ENCODE measurements at regions not wholly inside any gene's neighbourhood (a gene's known extent, or its start where the extent isn't known, plus 50 kb on each side); places are given as distances from the start of the nearest gene placed in this dataset.

DNA sequence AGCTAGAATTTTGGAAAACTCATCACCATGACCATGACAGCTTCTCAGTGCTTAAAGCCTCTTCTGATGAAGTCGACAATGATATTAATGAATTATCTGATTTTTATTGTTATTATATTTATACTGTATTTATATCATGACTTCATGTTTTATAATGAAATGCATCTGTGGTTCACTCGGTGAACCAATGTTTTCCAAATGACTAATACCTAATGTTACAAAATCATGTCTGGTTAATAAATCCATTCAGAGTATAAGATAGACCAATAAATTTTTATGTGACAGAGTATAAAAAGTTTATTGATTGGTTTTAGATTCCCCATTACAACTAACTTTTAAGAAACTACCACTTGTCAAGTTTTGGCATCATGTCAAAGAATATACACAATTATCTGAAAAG is 416.5 kb downstream of the MLLT3 start:
- intact Hi-C loops (cut with micrococcal nuclease): no loop called here
- H3K4me3 Mint-ChIP-seq: no peak overlapping the region

DNA sequence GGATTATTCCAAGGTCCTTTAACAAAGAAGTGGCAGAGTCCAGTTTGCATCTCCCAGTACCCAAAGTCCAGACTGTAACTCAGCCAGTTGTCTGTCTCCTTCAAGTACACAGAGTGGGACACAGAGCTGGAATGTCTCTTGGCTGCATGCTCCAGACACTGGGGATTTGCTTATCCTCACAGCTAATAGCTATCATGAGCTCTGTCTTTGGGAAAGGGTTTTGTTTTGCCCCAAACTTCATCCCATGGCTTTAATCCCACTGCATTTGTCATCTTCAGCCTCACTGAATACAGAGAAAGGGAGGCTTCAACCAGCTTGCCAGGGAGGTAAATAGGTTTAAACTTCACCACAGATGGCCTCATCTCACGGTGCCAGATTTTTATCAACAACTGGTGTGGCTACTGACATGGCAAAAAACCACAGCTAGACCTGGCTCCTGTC is 412.2 kb upstream of the SLC24A2 start:
- no peaks in the 10 kb centered on the region for H3K27me3 Mint-ChIP-seq
- H3K4me3 Mint-ChIP-seq: no peak overlapping the region
- intact Hi-C loops (cut with micrococcal nuclease): no loop called here
- peaks cover 10% of the 10 kb centered on the region for H3K9me3 Mint-ChIP-seq
- peaks cover 31% of the 10 kb centered on the region for H3K4me1 Mint-ChIP-seq
- H3K27ac Mint-ChIP-seq: no peak overlapping the region
- peaks cover 16% of the 10 kb centered on the region for H3K36me3 Mint-ChIP-seq (ENCODE audit: low read depth)
- DNase-seq: peak; percentile 43

More for the DNA sequence above, 416.5 kb downstream of the MLLT3 start:
- no peak overlapping the region for H3K27ac Mint-ChIP-seq
- H3K27me3 Mint-ChIP-seq: no peaks in the 10 kb centered on the region
- H3K36me3 Mint-ChIP-seq (ENCODE audit: low read depth): peaks cover 11% of the 10 kb centered on the region
- H3K9me3 Mint-ChIP-seq: peaks cover 7% of the 10 kb centered on the region
- DNase-seq: peak; percentile 2
- H3K4me1 Mint-ChIP-seq: peaks cover 49% of the 10 kb centered on the region

DNA sequence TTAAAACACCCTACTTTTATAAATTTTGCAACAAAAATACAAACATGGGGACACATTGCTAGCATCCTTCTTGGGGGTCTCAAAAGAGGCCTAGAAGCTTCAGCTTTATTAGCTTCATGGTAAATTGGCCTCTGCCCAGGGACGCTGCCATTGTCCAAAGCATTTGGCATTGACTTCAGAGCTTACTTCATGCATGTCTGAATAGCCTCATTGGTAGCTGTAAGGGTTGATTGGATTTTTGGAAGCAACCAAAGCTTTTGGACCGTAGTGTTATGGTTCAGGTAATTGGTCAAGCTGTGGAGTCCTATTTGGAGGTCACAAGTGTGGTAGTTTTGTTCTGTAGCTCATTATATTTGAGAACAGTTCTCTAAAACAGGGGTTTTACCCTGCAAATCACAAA is 411.7 kb upstream of the SLC24A2 start:
- Mint-ChIP-seq H3K9me3 (peaks cover 10% of the 10 kb centered on the region), H3K27me3 (no peaks in the 10 kb centered on the region), H3K4me3 (no peak overlapping the region), H3K27ac (no peak overlapping the region), H3K4me1 (peaks cover 31% of the 10 kb centered on the region), H3K36me3 (ENCODE audit: low read depth) (peaks cover 16% of the 10 kb centered on the region)
- DNase-seq: peak; percentile 34
- intact Hi-C loops (cut with micrococcal nuclease): no loop called here

DNA sequence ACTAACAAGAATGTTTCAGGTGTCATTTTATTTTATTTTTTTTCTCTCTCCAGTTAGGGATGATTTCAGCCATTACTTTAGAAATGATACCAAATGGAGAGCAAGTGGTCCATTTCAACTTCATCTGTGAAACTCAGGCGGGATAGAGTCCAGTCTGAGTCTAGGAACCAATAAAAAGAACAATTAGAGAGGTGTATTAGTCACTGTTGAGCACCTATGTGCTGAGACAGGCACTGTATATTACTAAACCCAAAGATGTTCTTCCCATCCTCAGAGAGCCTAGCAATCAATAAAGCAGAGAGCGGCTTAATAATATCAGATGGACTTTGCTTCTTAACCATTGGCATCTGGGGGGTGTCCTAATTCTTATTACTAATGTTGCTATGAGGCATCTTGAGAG is 410.3 kb upstream of the SLC24A2 start:
- H3K27ac Mint-ChIP-seq: no peak overlapping the region
- peak; percentile 27 for DNase-seq
- intact Hi-C loops (cut with micrococcal nuclease): no loop called here
- peaks cover 15% of the 10 kb centered on the region for H3K9me3 Mint-ChIP-seq
- peaks cover 31% of the 10 kb centered on the region for H3K4me1 Mint-ChIP-seq
- no peak overlapping the region for H3K4me3 Mint-ChIP-seq
- H3K36me3 Mint-ChIP-seq (ENCODE audit: low read depth): peaks cover 16% of the 10 kb centered on the region
- H3K27me3 Mint-ChIP-seq: no peaks in the 10 kb centered on the region

DNA sequence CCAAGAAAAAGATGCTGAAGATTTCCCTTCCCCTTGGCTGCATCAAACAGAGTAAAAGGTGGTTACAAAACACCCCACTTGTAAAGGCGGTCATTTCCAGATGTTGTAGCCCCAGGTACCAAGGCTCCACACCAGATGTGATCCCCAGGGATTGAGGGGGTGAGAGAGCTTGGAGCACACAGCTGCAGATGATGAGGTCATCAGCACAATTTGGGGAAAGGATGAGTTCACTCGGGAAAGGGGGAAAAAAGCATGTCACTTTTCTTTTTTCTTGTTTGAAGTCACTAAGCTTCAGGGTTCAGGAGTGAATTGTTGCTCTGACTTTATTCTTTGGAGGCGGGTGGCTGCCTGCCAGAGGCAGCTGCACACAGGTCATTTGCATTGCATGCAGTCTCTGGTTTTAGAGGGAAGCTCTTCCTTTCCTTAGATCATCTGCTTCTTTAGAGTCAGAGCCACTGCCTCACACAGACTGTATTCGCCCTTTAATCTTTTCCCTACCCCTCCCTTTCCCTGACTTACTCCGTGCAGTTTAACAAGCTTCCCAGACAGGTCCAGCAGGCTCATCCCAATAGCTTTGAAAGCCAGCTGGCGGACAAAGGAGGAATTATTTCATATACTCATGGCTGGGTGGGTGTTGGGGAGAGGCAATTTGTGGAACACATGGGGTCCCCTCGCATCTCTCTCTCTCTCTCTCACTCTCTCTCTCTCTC is 409.3 kb upstream of the SLC24A2 start:
- peak; percentile 61 for DNase-seq
- Mint-ChIP-seq H3K4me1 (peaks cover 31% of the 10 kb centered on the region), H3K27me3 (no peaks in the 10 kb centered on the region), H3K9me3 (peaks cover 20% of the 10 kb centered on the region), H3K36me3 (ENCODE audit: low read depth) (peaks cover 16% of the 10 kb centered on the region), H3K27ac (no peak overlapping the region), H3K4me3 (no peak overlapping the region)
- intact Hi-C loops (cut with micrococcal nuclease): no loop called here

DNA sequence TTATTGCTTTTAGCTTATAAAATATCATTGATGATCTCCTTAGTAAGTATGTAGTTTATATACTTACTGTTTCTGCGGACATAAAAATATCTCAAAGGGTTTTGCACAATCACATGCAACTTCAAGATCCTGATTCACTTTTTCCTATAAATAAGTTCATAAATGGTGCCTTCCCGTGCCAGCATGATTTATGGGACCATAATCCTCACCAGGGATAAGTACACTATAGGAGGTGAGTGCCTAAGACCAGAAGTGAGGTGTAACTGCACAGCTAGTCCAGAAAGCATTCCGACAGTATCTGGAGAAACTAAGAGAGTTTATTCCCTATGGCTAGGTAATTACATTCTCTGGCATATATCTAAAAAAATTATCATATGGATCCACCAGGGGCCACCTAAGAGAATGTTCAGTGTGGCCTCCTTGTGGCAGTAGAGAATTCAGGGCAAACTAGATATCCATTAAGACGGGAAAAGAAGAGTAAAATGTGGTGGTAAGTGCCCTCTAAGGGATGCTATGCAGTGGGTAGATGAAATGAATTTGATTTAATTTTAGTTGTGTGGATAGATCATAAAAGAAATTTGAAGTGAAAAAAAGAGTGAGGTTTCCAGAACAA is 402.5 kb upstream of the SLC24A2 start:
- H3K9me3 Mint-ChIP-seq: peaks cover 24% of the 10 kb centered on the region
- intact Hi-C loops (cut with micrococcal nuclease): no loop called here
- no peaks in the 10 kb centered on the region for H3K27me3 Mint-ChIP-seq
- H3K27ac Mint-ChIP-seq: no peak overlapping the region
- no peak overlapping the region for H3K4me3 Mint-ChIP-seq
- H3K4me1 Mint-ChIP-seq: no peaks in the 10 kb centered on the region
- peak; percentile 17 for DNase-seq
- H3K36me3 Mint-ChIP-seq (ENCODE audit: low read depth): peaks cover 2% of the 10 kb centered on the region

DNA sequence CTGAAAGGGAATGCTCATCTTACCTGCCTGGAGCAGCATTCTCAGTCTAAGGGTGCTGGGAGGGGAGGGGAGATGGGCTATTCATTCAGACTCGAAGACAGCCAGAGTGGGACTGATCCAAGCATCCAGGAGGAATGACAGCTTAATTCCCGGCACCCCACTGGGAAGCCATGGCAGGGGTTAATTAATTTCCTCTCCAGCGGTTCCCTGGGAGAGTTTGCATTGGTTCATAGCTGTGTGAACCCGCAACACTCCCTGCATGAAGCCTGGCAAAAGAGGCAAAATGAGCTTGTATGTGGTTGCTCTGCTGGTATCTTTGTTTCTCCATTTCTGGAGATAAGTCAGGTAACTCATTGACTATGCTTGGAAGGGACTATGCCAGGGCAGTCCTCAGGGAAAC is 401.0 kb upstream of the SLC24A2 start:
- no peaks in the 10 kb centered on the region for H3K4me1 Mint-ChIP-seq
- H3K4me3 Mint-ChIP-seq: no peak overlapping the region
- H3K9me3 Mint-ChIP-seq: peaks cover 28% of the 10 kb centered on the region
- peaks cover 2% of the 10 kb centered on the region for H3K36me3 Mint-ChIP-seq (ENCODE audit: low read depth)
- intact Hi-C loops (cut with micrococcal nuclease): no loop called here
- no peak for DNase-seq
- H3K27ac Mint-ChIP-seq: no peak overlapping the region
- no peaks in the 10 kb centered on the region for H3K27me3 Mint-ChIP-seq

DNA sequence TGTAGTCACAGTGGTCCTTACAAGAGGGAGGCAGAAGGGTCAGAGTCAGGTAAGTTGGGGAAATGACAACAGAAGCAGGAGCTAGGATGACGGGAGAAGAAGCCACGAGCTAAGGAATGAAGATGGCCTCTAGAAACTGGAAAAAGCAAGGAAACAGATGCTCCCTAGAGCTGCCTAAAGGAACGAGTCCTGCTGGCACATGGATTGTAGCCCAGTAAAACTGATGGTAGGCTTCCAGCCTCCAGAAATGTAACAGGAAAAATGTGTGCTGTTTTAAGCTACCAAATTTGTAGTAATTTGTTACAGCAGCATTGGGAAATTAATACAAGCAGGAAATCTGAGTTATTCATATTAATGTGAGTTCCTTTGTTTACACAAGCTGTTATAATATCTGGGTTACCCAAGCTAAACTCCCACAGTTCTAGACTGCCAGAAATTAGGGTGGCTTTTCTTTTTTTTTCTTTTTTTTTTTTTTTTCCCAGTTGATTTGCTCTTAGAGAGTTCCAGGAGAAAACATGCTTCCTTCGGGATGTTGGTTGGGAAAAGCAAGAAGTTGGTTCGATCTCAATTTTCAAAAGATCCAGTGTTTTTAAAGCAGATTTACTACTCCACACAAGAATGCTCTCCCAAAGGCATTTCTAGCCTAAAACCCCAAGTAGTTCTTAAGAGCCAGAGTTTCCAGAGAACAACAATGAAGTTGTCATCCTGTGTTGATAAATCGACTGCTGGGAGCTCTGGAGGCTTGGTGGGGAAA is 400.0 kb upstream of the SLC24A2 start:
- no peak overlapping the region for H3K27ac Mint-ChIP-seq
- no peak overlapping the region for H3K4me3 Mint-ChIP-seq
- DNase-seq: peak; percentile 31
- peaks cover 24% of the 10 kb centered on the region for H3K9me3 Mint-ChIP-seq
- no peaks in the 10 kb centered on the region for H3K27me3 Mint-ChIP-seq
- intact Hi-C loops (cut with micrococcal nuclease): no loop called here
- H3K36me3 Mint-ChIP-seq (ENCODE audit: low read depth): peaks cover 2% of the 10 kb centered on the region
- H3K4me1 Mint-ChIP-seq: no peaks in the 10 kb centered on the region

DNA sequence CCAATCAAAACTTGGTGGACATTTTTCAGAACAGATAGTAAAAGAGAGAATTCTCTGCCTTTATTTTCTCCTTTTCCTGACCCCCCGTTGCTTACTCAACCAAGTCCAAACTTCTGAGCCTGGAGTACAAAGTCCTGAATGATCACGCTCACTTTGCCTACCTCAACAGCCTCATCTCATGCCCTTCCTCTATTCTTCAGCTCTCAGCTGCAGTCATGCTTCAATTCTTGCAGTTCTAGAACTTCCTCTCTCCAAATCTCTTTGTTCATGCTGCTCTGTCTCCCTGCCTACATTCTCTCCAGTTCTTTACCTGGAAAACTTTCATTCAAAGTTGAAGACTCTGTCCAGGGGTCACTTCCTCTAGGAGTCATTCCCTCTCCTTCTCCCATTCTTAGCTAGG is 398.5 kb upstream of the SLC24A2 start:
- no peaks in the 10 kb centered on the region for H3K27me3 Mint-ChIP-seq
- H3K36me3 Mint-ChIP-seq (ENCODE audit: low read depth): peaks cover 2% of the 10 kb centered on the region
- H3K4me3 Mint-ChIP-seq: no peak overlapping the region
- H3K4me1 Mint-ChIP-seq: no peaks in the 10 kb centered on the region
- H3K9me3 Mint-ChIP-seq: peaks cover 30% of the 10 kb centered on the region
- H3K27ac Mint-ChIP-seq: no peak overlapping the region
- intact Hi-C loops (cut with micrococcal nuclease): no loop called here
- peak; percentile 42 for DNase-seq

DNA sequence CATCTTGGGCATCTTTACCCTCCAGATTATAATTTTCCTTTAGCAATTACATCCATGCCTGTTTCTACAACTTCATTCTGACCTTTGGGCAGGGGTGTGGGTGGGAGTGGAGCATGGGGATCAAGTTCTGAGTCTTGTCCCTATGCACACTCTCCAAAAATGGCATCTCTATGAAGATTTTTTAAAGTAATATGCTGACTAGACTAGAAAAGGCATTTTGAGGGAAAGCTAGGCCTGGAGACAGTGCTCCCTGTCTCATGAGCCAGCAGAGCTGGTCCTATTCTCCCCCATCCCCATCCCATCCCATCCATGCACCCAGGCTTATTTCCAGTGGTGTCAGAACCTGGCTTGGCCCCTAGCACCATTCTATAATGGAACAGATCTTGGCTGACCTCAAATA is 398.0 kb upstream of the SLC24A2 start:
- Mint-ChIP-seq H3K27me3 (no peaks in the 10 kb centered on the region), H3K4me1 (peaks cover under 1% of the 10 kb centered on the region), H3K4me3 (no peak overlapping the region), H3K27ac (no peak overlapping the region), H3K9me3 (peaks cover 27% of the 10 kb centered on the region), H3K36me3 (ENCODE audit: low read depth) (no peaks in the 10 kb centered on the region)
- peak; percentile 26 for DNase-seq
- intact Hi-C loops (cut with micrococcal nuclease): no loop called here

DNA sequence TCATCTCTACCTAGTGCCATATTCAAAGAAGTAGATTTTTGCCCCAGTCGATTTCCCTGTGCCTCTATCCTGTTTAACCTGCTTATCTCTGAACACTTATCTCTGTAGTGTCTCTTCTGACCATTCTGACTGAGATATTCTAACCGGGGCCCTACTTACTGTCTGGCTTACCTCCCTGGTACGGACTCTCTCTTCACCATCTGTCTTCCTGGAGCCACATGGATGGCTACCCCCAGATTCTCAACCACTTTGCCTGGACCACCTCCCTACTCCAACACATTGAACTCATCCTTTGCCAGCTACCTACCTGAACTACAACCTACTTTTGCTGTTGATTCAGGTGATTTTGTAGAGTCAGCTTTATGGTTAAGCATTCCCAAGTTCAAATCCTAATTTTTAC is 397.4 kb upstream of the SLC24A2 start:
- H3K36me3 Mint-ChIP-seq (ENCODE audit: low read depth): no peaks in the 10 kb centered on the region
- H3K9me3 Mint-ChIP-seq: peaks cover 25% of the 10 kb centered on the region
- peaks cover 2% of the 10 kb centered on the region for H3K4me1 Mint-ChIP-seq
- H3K4me3 Mint-ChIP-seq: no peak overlapping the region
- H3K27ac Mint-ChIP-seq: no peak overlapping the region
- peak; percentile 25 for DNase-seq
- intact Hi-C loops (cut with micrococcal nuclease): no loop called here
- H3K27me3 Mint-ChIP-seq: no peaks in the 10 kb centered on the region

DNA sequence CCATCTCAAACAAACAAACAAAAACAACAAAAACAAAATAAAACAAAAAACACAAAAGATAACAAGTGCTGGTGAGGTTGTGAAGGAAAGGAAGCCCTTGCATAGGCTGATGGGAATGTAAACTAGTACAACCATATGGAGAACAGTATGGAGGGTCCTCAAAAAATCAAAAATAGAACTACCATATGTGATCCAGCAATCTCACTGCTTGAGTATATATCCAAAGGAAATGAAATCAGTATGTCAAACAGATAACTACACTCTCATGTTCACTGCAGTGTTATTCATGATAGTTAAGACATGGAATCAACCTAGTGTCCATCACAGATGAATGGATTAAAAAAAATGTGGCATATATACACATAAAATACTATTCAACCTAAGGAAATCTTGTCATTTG is 395.7 kb upstream of the SLC24A2 start:
- Mint-ChIP-seq H3K27me3 (no peaks in the 10 kb centered on the region), H3K4me3 (no peak overlapping the region), H3K9me3 (peaks cover 26% of the 10 kb centered on the region), H3K36me3 (ENCODE audit: low read depth) (no peaks in the 10 kb centered on the region), H3K4me1 (peaks cover 2% of the 10 kb centered on the region), H3K27ac (no peak overlapping the region)
- DNase-seq: no peak
- intact Hi-C loops (cut with micrococcal nuclease): no loop called here

DNA sequence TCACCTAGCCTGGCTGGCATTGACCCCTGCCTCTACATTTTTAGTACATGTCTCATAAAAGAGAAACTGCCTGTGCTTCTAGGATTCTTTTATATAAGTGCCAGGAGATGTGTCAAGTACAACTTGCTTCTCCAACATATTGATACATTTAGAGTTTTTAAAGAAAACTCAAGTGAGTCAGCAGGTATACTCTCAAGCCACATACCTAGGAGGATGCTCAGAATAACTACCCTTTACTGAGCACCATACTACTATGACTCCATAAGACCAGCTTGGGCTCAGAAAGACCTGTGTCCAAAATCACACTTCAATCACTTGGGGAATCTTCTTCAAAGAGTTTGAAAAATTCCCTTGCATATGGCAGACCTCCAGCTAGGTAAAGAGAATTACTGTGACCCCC is 389.8 kb upstream of the SLC24A2 start:
- H3K27ac Mint-ChIP-seq: no peak overlapping the region
- H3K27me3 Mint-ChIP-seq: peaks cover 3% of the 10 kb centered on the region
- intact Hi-C loops (cut with micrococcal nuclease): no loop called here
- H3K9me3 Mint-ChIP-seq: peaks cover 31% of the 10 kb centered on the region
- no peak for DNase-seq
- peaks cover 6% of the 10 kb centered on the region for H3K4me1 Mint-ChIP-seq
- no peak overlapping the region for H3K4me3 Mint-ChIP-seq
- H3K36me3 Mint-ChIP-seq (ENCODE audit: low read depth): no peaks in the 10 kb centered on the region

DNA sequence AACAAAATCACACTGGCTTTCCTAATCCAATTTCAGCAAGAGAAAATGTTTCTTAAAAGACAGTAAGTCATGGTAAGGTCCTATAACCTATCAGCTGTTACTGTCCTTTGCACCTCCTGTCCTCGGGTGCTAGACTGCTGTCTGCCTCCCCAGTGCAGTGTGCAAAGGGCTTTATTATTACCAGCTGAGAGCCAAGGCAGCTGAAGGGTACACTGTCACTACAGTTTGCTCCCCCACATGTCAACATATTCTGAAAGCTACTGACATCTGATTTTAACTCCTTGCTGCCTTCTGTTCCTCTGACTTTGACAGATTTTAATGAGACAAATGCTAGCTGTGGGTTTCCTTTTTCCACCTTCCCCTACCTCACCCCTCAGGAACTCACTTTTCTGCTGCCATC is 389.4 kb upstream of the SLC24A2 start:
- no peak overlapping the region for H3K27ac Mint-ChIP-seq
- intact Hi-C loops (cut with micrococcal nuclease): no loop called here
- no peaks in the 10 kb centered on the region for H3K36me3 Mint-ChIP-seq (ENCODE audit: low read depth)
- peaks cover 6% of the 10 kb centered on the region for H3K4me1 Mint-ChIP-seq
- peaks cover 32% of the 10 kb centered on the region for H3K9me3 Mint-ChIP-seq
- H3K27me3 Mint-ChIP-seq: peaks cover 3% of the 10 kb centered on the region
- no peak for DNase-seq
- H3K4me3 Mint-ChIP-seq: no peak overlapping the region
